ENCODE measurements at regions not wholly inside any gene's neighbourhood (a gene's known extent, or its start where the extent isn't known, plus 50 kb on each side); places are given as distances from the start of the nearest gene placed in this dataset.

- Mint-ChIP-seq H3K4me1 (ENCODE audit: insufficient read depth, unreplicated experiment) (peaks cover 20% of the 10 kb centered on the region), H3K27ac (ENCODE audit: low read depth, unreplicated experiment) (peak overlapping the region; percentile 62), H3K36me3 (ENCODE audit: insufficient read depth, unreplicated experiment) (no peaks in the 10 kb centered on the region), H3K9me3 (ENCODE audit: unreplicated experiment) (no peaks in the 10 kb centered on the region), H3K27me3 (ENCODE audit: insufficient read depth, unreplicated experiment) (no peaks in the 10 kb centered on the region), H3K4me3 (ENCODE audit: unreplicated experiment) (peak overlapping the region; percentile 22)
- POLR2A ChIA-PET, result interaction anchor here (0.5 to 0.8 kb wide), 3 partner anchors 132 to 1134 kb away, joined by 3 to 4 read pairs (median 3); no protein-coding TSS in a partner anchor
- TF ChIP-seq CTCF (IDR thresholded peaks at IDR 0.05; ENCODE audit: unreplicated experiment), result no peak
- no TSS peak for BruUV-seq (replicated peaks)
- no peak for DNase-seq (ENCODE audit: unreplicated experiment)
- CTCF ChIA-PET, result no interaction called here
- intact Hi-C loops (cut with micrococcal nuclease), result no loop called here
Measured at GRCh38 chr1:200351425-200351824, 58.4 kb downstream of the ZNF281 start.

- intact Hi-C loops (cut with micrococcal nuclease), result no loop called here
- no TSS peak for BruUV-seq (replicated peaks)
- TF ChIP-seq CTCF (IDR thresholded peaks at IDR 0.05; ENCODE audit: unreplicated experiment), result no peak
- H3K9me3 Mint-ChIP-seq (ENCODE audit: unreplicated experiment), result no peaks in the 10 kb centered on the region
- H3K36me3 Mint-ChIP-seq (ENCODE audit: insufficient read depth, unreplicated experiment), result no peaks in the 10 kb centered on the region
- DNase-seq (ENCODE audit: unreplicated experiment), result peak; percentile 52
- H3K4me3 Mint-ChIP-seq (ENCODE audit: unreplicated experiment), result no peak overlapping the region
- H3K27me3 Mint-ChIP-seq (ENCODE audit: insufficient read depth, unreplicated experiment), result no peaks in the 10 kb centered on the region
- POLR2A ChIA-PET, result no interaction called here
- CTCF ChIA-PET, result no interaction called here
- H3K4me1 Mint-ChIP-seq (ENCODE audit: insufficient read depth, unreplicated experiment), result peaks cover 12% of the 10 kb centered on the region
- H3K27ac Mint-ChIP-seq (ENCODE audit: low read depth, unreplicated experiment), result no peak overlapping the region
Measured at GRCh38 chr1:200346700-200347099, 63.1 kb downstream of the ZNF281 start.

GRCh38 chr1:200345520-200345919, 64.3 kb downstream of the ZNF281 start:
- H3K9me3 Mint-ChIP-seq (ENCODE audit: unreplicated experiment), result no peaks in the 10 kb centered on the region
- H3K4me1 Mint-ChIP-seq (ENCODE audit: insufficient read depth, unreplicated experiment), result peaks cover 6% of the 10 kb centered on the region
- ChIA-PET CTCF (no interaction called here), POLR2A (interaction anchor here (1.0 kb wide), 1 partner anchor 34 kb away, joined by 3 read pairs; no protein-coding TSS in a partner anchor)
- H3K27ac Mint-ChIP-seq (ENCODE audit: low read depth, unreplicated experiment), result no peak overlapping the region
- BruUV-seq (replicated peaks), result no TSS peak
- no peak for TF ChIP-seq CTCF (IDR thresholded peaks at IDR 0.05; ENCODE audit: unreplicated experiment)
- H3K4me3 Mint-ChIP-seq (ENCODE audit: unreplicated experiment), result no peak overlapping the region
- intact Hi-C loops (cut with micrococcal nuclease), result no loop called here
- no peak for DNase-seq (ENCODE audit: unreplicated experiment)
- no peaks in the 10 kb centered on the region for H3K27me3 Mint-ChIP-seq (ENCODE audit: insufficient read depth, unreplicated experiment)
- H3K36me3 Mint-ChIP-seq (ENCODE audit: insufficient read depth, unreplicated experiment), result no peaks in the 10 kb centered on the region

DNA sequence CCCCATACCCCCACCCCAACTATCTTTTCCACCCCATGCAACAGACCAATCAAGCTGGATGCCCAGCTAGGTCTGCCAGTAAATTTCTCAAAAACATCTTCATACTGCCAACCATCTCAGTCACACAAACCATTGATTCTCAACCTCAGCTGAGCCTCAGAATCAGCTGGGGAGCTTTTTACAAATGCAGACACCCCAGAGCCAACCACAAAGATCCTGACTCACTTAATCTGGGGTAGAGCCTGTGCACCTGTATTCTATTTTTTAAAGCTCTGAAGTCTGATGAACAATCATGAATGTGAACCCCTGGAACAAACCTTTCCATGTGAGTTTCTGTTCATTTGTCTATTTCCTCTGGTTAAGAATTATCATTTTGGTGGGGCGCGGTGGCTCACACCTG, 66.0 kb downstream of the ZNF281 start:
- intact Hi-C loops (cut with micrococcal nuclease), result no loop called here
- Mint-ChIP-seq H3K27ac (ENCODE audit: low read depth, unreplicated experiment) (no peak overlapping the region), H3K4me1 (ENCODE audit: insufficient read depth, unreplicated experiment) (peaks cover 6% of the 10 kb centered on the region), H3K9me3 (ENCODE audit: unreplicated experiment) (no peaks in the 10 kb centered on the region), H3K27me3 (ENCODE audit: insufficient read depth, unreplicated experiment) (no peaks in the 10 kb centered on the region), H3K4me3 (ENCODE audit: unreplicated experiment) (no peak overlapping the region), H3K36me3 (ENCODE audit: insufficient read depth, unreplicated experiment) (no peaks in the 10 kb centered on the region)
- no TSS peak for BruUV-seq (replicated peaks)
- DNase-seq (ENCODE audit: unreplicated experiment), result no peak
- no peak for TF ChIP-seq CTCF (IDR thresholded peaks at IDR 0.05; ENCODE audit: unreplicated experiment)
- POLR2A ChIA-PET, result interaction anchor here (0.6 to 0.9 kb wide), 2 partner anchors 41 to 182 kb away, joined by 3 to 4 read pairs; no protein-coding TSS in a partner anchor
- CTCF ChIA-PET, result interaction anchor here (1.1 to 1.7 kb wide), 3 partner anchors 12 to 36 kb away, joined by 3 to 4 read pairs (median 3); no protein-coding TSS in a partner anchor

Data from MCF 10A (cell line).